SK-N-SH treated with all-trans-retinoic acid at 6 μM for 48 hours (cell line): ENCODE measurements at regions not wholly inside any gene's neighbourhood (a gene's known extent, or its start where the extent isn't known, plus 50 kb on each side); places are given as distances from the start of the nearest gene placed in this dataset.
A peak's percentile ranks its signal among the peaks of the same experiment; 100 is the strongest.

ENCODE experiments used
- ATAC-seq: fragments of 200-7000 bp; cut with Tn5 transposase; 3 replicates; pipeline ENCODE4 v1.9.1; 2020; ENCODE audit warnings: mild to moderate bottlenecking, moderate library complexity
- CREB5 ChIP-seq: fragments of 250-450 bp; sonication (Bioruptor Pico); IDR thresholded peaks from 2 replicates; pipeline ENCODE4 v1.5.1; 2020; ENCODE audit warnings: low read depth, mild to moderate bottlenecking, moderate library complexity
- CSDC2 ChIP-seq: fragments of 250-450 bp; sonication (Bioruptor Pico); IDR thresholded peaks from 2 replicates; pipeline ENCODE4 v1.5.0; 2020; ENCODE audit warnings: mild to moderate bottlenecking, moderate library complexity
- CSRNP3 ChIP-seq: fragments of 250-450 bp; sonication (Bioruptor Pico); IDR thresholded peaks from 2 replicates; pipeline ENCODE4 v1.5.1; 2021; ENCODE audit warnings: mild to moderate bottlenecking, moderate library complexity
- ESRRG ChIP-seq: fragments of 250-450 bp; sonication (Bioruptor Pico); IDR thresholded peaks from 2 replicates; pipeline ENCODE4 v1.6.1; 2021; ENCODE audit warnings: mild to moderate bottlenecking
- GLIS3 ChIP-seq: fragments of 250-450 bp; sonication (Bioruptor Pico); IDR thresholded peaks from 2 replicates; pipeline ENCODE4 v1.5.0; 2020; ENCODE audit warnings: mild to moderate bottlenecking, moderate library complexity
- ISL1 ChIP-seq: fragments of 250-450 bp; sonication (Bioruptor Pico); IDR thresholded peaks from 2 replicates; pipeline ENCODE4 v2.1.2; 2022; ENCODE audit warnings: mild to moderate bottlenecking, moderate library complexity
- OSR1 ChIP-seq: fragments of 250-450 bp; sonication (Bioruptor Pico); IDR thresholded peaks from 2 replicates; pipeline ENCODE4 v1.8.0; 2022; ENCODE audit warnings: moderate library complexity, mild to moderate bottlenecking, inconsistent platforms
- PPARA ChIP-seq: fragments of 250-450 bp; sonication (Bioruptor Pico); IDR thresholded peaks from 2 replicates; pipeline ENCODE4 v1.5.0; 2020; ENCODE audit warnings: mild to moderate bottlenecking, borderline replicate concordance
- RARB ChIP-seq: fragments of 250-450 bp; sonication (Bioruptor Pico); IDR thresholded peaks from 2 replicates; pipeline ENCODE4 v1.8.0; 2021; ENCODE audit warnings: mild to moderate bottlenecking, moderate library complexity
- SNAI2 ChIP-seq: fragments of 250-450 bp; sonication (Bioruptor Pico); IDR thresholded peaks from 2 replicates; pipeline ENCODE4 v1.5.0; 2020; ENCODE audit warnings: mild to moderate bottlenecking, moderate library complexity
- TCF4 ChIP-seq: fragments of 250-450 bp; sonication (Bioruptor Pico); IDR thresholded peaks from 2 replicates; pipeline ENCODE4 v1.8.0; 2021; ENCODE audit warnings: mild to moderate bottlenecking, moderate library complexity, borderline replicate concordance
- ZC3H10 ChIP-seq: fragments of 250-450 bp; sonication (Bioruptor Pico); IDR thresholded peaks from 2 replicates; pipeline ENCODE4 v1.5.1; 2021; ENCODE audit warnings: mild to moderate bottlenecking, moderate library complexity
- ZFP30 ChIP-seq: fragments of 450-650 bp; formaldehyde crosslinking; IDR thresholded peaks from 2 replicates; pipeline ENCODE4 v1.5.0; 2022; ENCODE audit warnings: mild to moderate bottlenecking, moderate library complexity
- ZNF565 ChIP-seq: fragments of 450-650 bp; formaldehyde crosslinking; conservative IDR thresholded peaks from 2 replicates; pipeline ENCODE4 v1.5.0; 2020; ENCODE audit warnings: low read depth, mild to moderate bottlenecking, moderate library complexity
- TF ChIP-seq, protein P1 (sequence below): fragments of 250-450 bp; sonication (Bioruptor Pico); IDR thresholded peaks from 2 replicates; pipeline ENCODE4 v1.5.0; 2020; ENCODE audit warnings: mild to moderate bottlenecking, moderate library complexity

GRCh38 chr12:90645181-90645580, 309.8 kb downstream of the CCER1 start:
- no peak for ATAC-seq
- TF ChIP-seq OSR1 (CRISPR knock-in tag) (no peak), ISL1 (CRISPR knock-in tag) (peak; percentile 85), PPARA (CRISPR knock-in tag) (no peak), GLIS3 (no peak)
- TF ChIP-seq, protein P1, sequence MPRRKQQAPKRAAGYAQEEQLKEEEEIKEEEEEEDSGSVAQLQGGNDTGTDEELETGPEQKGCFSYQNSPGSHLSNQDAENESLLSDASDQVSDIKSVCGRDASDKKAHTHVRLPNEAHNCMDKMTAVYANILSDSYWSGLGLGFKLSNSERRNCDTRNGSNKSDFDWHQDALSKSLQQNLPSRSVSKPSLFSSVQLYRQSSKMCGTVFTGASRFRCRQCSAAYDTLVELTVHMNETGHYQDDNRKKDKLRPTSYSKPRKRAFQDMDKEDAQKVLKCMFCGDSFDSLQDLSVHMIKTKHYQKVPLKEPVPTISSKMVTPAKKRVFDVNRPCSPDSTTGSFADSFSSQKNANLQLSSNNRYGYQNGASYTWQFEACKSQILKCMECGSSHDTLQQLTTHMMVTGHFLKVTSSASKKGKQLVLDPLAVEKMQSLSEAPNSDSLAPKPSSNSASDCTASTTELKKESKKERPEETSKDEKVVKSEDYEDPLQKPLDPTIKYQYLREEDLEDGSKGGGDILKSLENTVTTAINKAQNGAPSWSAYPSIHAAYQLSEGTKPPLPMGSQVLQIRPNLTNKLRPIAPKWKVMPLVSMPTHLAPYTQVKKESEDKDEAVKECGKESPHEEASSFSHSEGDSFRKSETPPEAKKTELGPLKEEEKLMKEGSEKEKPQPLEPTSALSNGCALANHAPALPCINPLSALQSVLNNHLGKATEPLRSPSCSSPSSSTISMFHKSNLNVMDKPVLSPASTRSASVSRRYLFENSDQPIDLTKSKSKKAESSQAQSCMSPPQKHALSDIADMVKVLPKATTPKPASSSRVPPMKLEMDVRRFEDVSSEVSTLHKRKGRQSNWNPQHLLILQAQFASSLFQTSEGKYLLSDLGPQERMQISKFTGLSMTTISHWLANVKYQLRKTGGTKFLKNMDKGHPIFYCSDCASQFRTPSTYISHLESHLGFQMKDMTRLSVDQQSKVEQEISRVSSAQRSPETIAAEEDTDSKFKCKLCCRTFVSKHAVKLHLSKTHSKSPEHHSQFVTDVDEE, result peak; percentile 56; the same call in 1 of the 2 replicates

GRCh38 chr12:90631591-90632212, 323.3 kb downstream of the CCER1 start:
- ATAC-seq, result no peak
- TF ChIP-seq ISL1 (CRISPR knock-in tag) (peak; percentile 31; the same call in 1 of the 2 replicates), CSDC2 (no peak)

DNA sequence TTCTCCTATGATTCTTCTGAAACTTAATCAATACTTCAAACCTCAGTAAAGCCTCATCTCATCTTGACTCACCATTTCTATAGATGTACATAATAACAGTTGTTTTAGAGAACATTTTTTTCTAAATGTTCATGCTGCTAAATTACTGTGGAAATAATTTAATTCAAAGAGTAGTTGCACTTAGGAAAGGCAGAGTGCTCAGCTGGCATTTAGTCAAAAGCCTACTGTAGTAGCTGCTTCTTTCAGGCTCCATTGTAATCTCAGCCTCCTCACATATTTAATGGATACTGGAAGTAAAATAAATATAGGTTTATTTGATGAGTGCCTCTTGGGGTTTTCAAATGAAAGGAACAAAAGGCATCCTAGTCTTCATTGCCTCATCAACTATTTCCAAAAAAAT, 325.0 kb downstream of the CCER1 start:
- ATAC-seq, result peak; percentile 28; the same call in 1 of the 3 replicates
- TF ChIP-seq ESRRG (CRISPR knock-in tag) (peak; percentile 75), CREB5 (peak; percentile 29; the same call in 1 of the 2 replicates), CSRNP3 (CRISPR knock-in tag) (peak; percentile 60; the same call in 1 of the 2 replicates), ZNF565 (no peak), ISL1 (CRISPR knock-in tag) (peak; percentile 99), ZC3H10 (no peak), TCF4 (no peak)
- TF ChIP-seq, protein P1, result 0 out of 2 replicates have a peak, but pooled peaks have one; percentile 50

- TF ChIP-seq CREB5, result no peak
Observed at GRCh38 chr12:90628213-90628612, 326.8 kb downstream of the CCER1 start.

GRCh38 chr12:90627180-90627896, 327.6 kb downstream of the CCER1 start:
- TF ChIP-seq ISL1 (CRISPR knock-in tag), result peak; percentile 22; the same call in 1 of the 2 replicates
- no peak for TF ChIP-seq GLIS3
- no peak for ATAC-seq

More at GRCh38 chr12:90628213-90628612, 326.8 kb downstream of the CCER1 start:
- ATAC-seq, result no peak

GRCh38 chr12:90622431-90622830, 332.5 kb downstream of the CCER1 start:
- no peak for ATAC-seq
- TF ChIP-seq RARB (no peak), GLIS3 (no peak), SNAI2 (CRISPR knock-in tag) (no peak), ZFP30 (CRISPR knock-in tag) (no peak), CREB5 (no peak), CSRNP3 (CRISPR knock-in tag) (no peak)
